Activated T-helper 1 cell treated with anti-CD3 and anti-CD28 coated beads, Interleukin-12 subunit alpha, Interleukin-12 subunit beta, Interleukin-2, Interleukin-4 antibody, amounts not matched to agents 30 ng/mL and 10 ng/mL and 1 ng/mL, durations not matched to agents 14 hours and 24 hours and 36 hours (primary cell): ENCODE measurements at regions not wholly inside any gene's neighbourhood (a gene's known extent, or its start where the extent isn't known, plus 50 kb on each side); places are given as distances from the start of the nearest gene placed in this dataset.
"Not testable (repeated sequence)": the region's sequence is repeated elsewhere in the genome, so short reads cannot be mapped to it uniquely, and the experiment has no call there.

Source experiments
- DNase-seq: peaks from one replicate; pipeline ENCODE4 v3.0.0; 2021; ENCODE audit warnings: low spot score
- H3K27ac Mint-ChIP-seq: one replicate; pipeline ENCODE4 v1.8.0; 2021; ENCODE audit warnings: mild to moderate bottlenecking, mixed read lengths
- H3K27me3 Mint-ChIP-seq: one replicate; pipeline ENCODE4 v1.8.0; 2022; ENCODE audit warnings: mild to moderate bottlenecking, moderate library complexity, mixed read lengths; ENCODE audit not compliant: insufficient read depth
- H3K36me3 Mint-ChIP-seq: one replicate; pipeline ENCODE4 v1.8.0; 2021; ENCODE audit warnings: low read depth, mixed read lengths
- H3K4me1 Mint-ChIP-seq: one replicate; pipeline ENCODE4 v1.8.0; 2021; ENCODE audit warnings: low read depth, mixed read lengths
- H3K4me3 Mint-ChIP-seq: one replicate; pipeline ENCODE4 v1.8.0; 2021; ENCODE audit warnings: mild to moderate bottlenecking, moderate library complexity, mixed read lengths
- H3K9me3 Mint-ChIP-seq: one replicate; pipeline ENCODE4 v1.8.0; 2021; ENCODE audit warnings: mixed read lengths
- intact Hi-C: fragments of 100-400 bp; cut with micrococcal nuclease; formaldehyde crosslinking; loops from one replicate; pipeline ENCODE4 v1.15.1; 2024

DNA sequence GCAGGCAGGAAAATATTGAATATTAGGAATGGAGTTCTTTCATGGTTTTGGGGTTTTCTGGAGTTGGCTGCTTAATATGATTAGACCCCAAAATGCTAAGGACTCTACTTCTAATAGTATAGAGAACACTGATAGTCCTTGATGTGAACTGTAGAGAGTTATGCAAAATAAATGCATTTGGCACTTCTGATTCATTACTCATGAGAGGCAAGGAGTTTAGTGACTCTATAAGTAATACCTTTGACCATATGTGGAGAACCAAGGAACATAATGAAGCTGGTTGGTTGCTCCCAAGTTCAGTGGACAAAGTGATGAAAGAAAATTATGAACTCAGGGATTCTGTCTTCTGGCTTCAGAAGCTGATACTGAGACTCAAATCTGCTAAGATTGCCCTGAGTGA, 83.9 kb upstream of the RANBP6 start:
- H3K27ac Mint-ChIP-seq, H3K4me1 Mint-ChIP-seq, H3K4me3 Mint-ChIP-seq, H3K9me3 Mint-ChIP-seq, H3K27me3 Mint-ChIP-seq, DNase-seq, H3K36me3 Mint-ChIP-seq, intact Hi-C loops: not testable (repeated sequence)

DNA sequence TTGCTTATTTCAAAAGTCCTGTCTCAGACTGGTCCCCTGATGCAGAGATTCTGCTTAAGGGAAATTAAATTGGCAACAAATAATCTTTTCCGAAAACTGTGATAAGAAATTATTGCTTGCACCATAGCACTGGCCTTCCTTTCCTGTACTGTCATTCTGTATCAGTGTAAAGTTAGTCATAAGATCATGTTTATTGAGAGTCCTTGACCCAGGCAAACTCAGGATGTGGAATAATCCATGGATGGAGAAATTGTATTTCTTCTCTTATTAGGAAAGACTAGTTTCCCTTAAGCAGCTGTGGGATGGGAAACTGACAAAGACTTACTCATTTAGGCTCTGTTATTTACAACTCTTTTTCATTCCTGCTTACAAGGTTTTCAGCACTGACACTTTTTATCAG, 83.0 kb upstream of the RANBP6 start:
- no peaks in the 10 kb centered on the region for H3K9me3 Mint-ChIP-seq
- H3K4me1 Mint-ChIP-seq, result no peaks in the 10 kb centered on the region
- no peaks in the 10 kb centered on the region for H3K36me3 Mint-ChIP-seq
- H3K4me3 Mint-ChIP-seq, result no peak overlapping the region
- intact Hi-C loops, result no loop called here
- no peak for DNase-seq
- H3K27ac Mint-ChIP-seq, result no peak overlapping the region
- H3K27me3 Mint-ChIP-seq, result peaks cover 2% of the 10 kb centered on the region

DNA sequence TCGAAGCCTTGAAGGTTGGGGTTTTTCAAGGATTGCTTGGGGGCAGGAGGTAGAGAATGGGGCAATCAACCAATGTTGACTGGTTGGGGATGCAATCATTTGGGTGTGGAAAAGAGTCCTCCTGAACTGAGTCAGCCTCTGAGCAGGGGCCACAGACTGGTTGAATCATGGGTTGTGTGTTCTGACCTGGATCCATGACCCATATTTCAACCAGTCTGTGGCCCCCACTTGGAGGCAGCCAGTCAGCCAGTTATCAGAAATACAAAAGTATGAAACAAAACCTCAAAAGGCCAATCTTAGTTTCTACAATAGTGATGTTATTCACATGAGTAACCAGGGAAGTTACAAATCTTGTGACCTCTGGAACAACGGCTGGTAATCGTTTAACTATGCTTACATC, 81.4 kb upstream of the RANBP6 start:
- Mint-ChIP-seq H3K27ac (no peak overlapping the region), H3K4me1 (no peaks in the 10 kb centered on the region), H3K36me3 (no peaks in the 10 kb centered on the region), H3K9me3 (no peaks in the 10 kb centered on the region), H3K4me3 (no peak overlapping the region), H3K27me3 (peaks cover 9% of the 10 kb centered on the region)
- intact Hi-C loops, result no loop called here
- DNase-seq, result no peak

DNA sequence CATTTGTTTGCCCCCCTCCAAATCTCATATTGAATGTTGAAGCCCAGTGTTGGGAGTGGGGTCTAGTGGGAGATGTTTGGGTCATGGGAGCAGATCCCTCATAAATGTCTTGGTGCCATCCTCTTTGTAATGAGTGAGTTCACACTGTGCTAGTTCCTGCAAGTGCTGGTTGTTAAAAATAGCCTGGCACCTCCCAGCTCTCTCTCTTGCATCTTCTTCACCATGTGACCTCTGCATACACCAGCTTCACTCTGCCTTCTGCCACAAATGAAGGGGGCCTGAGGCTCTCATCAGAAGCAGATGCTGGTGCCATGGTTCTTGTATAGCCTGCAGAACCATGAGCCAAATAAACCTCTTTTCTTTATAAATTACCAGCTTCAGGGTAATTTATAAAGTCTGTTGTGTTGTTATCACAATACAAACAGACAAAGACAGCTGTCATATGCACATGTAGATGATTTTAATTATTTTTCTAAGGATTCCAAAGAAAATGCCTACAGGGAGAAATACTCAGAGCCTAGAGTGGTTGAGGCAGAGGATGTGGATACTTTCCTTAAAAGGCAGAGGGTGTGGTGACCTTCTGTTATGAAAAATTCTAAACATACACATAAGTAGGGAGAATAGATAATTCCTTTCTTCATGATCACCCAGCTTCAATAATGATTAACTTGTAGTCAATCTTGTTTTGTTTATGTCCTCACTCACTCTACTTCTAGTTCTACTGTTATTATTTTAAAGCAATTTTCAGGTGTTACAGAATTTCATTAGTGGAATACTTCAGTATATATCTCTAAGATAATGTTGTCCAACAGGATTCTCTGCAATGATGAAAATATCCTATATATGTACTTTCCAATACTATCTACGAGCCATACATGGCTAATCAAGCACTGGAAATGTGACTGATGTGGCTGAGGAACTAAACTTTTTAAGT, 75.1 kb upstream of the RANBP6 start:
- Mint-ChIP-seq H3K4me1 (no peaks in the 10 kb centered on the region), H3K9me3 (no peaks in the 10 kb centered on the region), H3K4me3 (no peak overlapping the region), H3K27me3 (peaks cover 9% of the 10 kb centered on the region), H3K27ac (no peak overlapping the region), H3K36me3 (no peaks in the 10 kb centered on the region)
- intact Hi-C loops, result no loop called here
- no peak for DNase-seq

DNA sequence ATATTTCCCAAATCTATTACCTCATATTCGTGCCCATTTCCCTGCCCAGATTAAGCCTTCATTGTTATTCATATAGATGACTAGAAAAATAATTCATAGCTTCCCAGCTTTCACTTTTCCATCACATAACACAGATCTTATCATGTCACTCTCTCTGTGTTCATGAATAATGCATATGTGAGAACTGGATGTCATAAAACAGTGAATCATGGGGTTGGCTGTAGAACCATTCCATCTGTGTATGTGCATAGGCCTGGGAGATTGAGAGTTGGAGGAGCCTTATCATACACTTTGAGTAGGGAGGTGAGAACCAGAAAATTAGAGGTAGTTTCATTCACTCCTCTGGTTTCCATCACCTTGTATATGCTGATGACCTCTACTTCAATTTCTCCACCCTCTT, 73.9 kb upstream of the RANBP6 start:
- intact Hi-C loops, result no loop called here
- H3K36me3 Mint-ChIP-seq, result no peaks in the 10 kb centered on the region
- H3K4me3 Mint-ChIP-seq, result no peak overlapping the region
- peaks cover 10% of the 10 kb centered on the region for H3K27me3 Mint-ChIP-seq
- DNase-seq, result no peak
- H3K4me1 Mint-ChIP-seq, result no peaks in the 10 kb centered on the region
- no peaks in the 10 kb centered on the region for H3K9me3 Mint-ChIP-seq
- H3K27ac Mint-ChIP-seq, result no peak overlapping the region

DNA sequence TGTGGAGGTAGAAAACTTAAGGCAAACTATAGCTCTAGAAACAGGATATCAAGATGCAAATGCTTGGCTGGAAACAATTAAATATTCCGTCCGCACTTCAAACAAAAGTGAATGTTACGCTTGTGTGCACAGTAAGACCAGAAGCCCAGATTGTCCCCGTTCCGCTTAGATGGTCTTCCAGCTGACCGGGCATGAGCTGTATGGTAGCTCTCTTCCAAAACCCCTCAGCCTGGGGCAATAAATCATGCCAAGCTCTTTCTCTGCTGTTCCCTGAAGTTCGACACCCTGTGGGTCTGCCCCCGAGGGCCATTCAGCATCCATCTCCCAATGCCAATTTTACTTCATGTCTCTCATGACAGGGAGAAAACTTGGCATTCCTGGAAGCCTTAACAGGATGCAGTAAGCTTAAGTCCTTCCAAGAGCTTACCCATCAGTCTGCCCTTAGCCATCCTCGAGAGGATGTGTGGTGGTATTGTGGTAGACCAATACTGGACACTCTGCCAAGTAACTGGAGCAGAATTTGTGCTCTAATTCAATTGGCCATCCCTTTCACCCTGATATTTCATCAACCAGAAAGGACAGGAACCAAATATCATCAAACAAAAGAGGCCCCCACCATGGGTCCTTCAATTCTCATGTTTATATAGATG, 70.7 kb upstream of the RANBP6 start:
- H3K27me3 Mint-ChIP-seq, result peaks cover 4% of the 10 kb centered on the region
- no peaks in the 10 kb centered on the region for H3K9me3 Mint-ChIP-seq
- no peaks in the 10 kb centered on the region for H3K4me1 Mint-ChIP-seq
- H3K27ac Mint-ChIP-seq, result no peak overlapping the region
- no peak overlapping the region for H3K4me3 Mint-ChIP-seq
- intact Hi-C loops, result no loop called here
- no peaks in the 10 kb centered on the region for H3K36me3 Mint-ChIP-seq
- no peak for DNase-seq

DNA sequence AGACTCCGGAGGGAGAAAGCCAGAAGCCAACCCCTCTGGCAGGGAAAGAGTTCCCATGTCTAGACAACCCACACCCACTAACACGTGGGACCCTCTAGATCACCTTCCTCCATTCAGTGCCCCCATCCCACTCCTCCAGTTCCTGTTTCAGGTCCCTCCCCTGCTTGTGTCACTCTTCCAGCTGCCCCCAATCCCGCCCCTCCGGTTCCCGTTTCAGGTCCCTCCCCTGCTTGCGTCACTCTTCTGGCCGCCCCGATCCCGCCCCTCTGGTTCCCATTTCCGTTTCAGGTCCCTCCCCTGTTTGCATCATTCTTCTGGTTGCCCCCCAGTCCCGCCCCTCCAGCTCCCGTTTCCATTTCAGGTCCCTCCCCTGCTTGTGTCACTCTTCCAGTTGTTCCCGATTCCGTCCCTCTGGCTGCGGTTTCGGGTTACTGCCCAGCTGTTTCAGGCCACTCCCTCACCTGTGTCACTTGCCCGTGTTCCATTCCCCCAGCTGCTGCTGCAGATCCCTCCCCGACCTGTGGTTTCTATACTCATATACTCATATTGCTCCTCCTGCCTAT, 64.8 kb upstream of the RANBP6 start:
- Mint-ChIP-seq H3K27ac (peak overlapping the region; percentile 80), H3K27me3 (peaks cover 4% of the 10 kb centered on the region), H3K4me3 (peak overlapping the region; percentile 83), H3K36me3 (no peaks in the 10 kb centered on the region), H3K9me3 (no peaks in the 10 kb centered on the region), H3K4me1 (peaks cover 11% of the 10 kb centered on the region)
- intact Hi-C loops, result no loop called here
- DNase-seq, result peak; percentile 37

DNA sequence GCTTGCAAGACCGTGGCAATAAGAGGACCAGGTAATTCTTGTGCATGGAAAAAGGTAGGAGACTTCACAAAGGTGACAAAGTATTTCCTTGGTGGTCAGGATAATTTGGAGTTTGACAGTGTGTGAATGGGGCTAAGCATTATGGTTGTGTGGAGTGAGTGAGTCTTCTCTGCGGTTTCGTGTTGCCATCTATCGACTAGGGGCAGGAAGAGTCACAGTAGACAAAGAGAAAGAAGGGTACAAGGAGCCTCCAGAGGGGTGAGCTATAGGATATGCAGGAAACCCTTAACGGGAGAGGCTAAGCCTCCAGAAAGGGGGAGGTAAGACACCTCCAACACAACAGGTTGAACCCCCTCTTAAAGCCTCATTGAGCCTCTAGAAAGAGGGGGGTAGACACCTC, 64.0 kb upstream of the RANBP6 start:
- H3K27me3 Mint-ChIP-seq, result peaks cover 2% of the 10 kb centered on the region
- H3K27ac Mint-ChIP-seq, result no peak overlapping the region
- no peaks in the 10 kb centered on the region for H3K36me3 Mint-ChIP-seq
- no peaks in the 10 kb centered on the region for H3K9me3 Mint-ChIP-seq
- peak overlapping the region; percentile 5 for H3K4me3 Mint-ChIP-seq
- intact Hi-C loops, result no loop called here
- peaks cover 11% of the 10 kb centered on the region for H3K4me1 Mint-ChIP-seq
- DNase-seq, result no peak

DNA sequence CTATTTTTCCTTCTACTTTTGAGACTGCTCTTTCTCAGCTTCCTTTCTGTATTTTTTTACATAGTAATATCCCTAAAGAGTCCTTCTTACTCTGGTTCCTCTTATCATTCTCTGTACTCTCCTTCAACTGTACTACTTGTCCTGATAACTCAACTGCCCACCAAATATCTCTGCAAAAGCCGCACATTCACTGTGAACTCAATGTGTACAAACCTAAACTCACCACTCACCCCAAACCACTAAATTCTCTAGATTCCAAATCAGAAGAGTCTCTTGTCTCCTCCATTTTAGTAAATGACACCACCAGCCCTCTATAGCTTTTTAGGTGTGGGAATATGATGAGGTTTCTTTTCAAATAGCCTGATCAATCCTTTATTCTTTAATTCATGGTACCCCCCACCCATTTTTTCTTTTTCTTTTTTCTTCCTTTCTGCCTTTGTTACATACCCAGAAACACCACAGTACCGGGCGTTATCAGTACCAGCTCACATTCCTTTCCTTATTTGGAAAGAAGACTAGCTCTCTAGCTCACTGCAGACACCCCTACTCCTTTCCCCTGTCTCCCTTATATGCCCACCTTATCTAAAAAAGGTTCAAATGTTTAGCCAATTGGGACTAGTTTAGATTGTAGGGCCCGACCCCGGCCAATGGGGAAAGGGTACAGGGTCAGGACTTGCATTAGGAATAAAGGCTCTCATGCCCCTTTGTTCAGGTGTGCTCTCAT, 63.1 kb upstream of the RANBP6 start:
- intact Hi-C loops, result no loop called here
- no peaks in the 10 kb centered on the region for H3K27me3 Mint-ChIP-seq
- no peak overlapping the region for H3K4me3 Mint-ChIP-seq
- no peak overlapping the region for H3K27ac Mint-ChIP-seq
- no peaks in the 10 kb centered on the region for H3K9me3 Mint-ChIP-seq
- DNase-seq, result no peak
- H3K36me3 Mint-ChIP-seq, result no peaks in the 10 kb centered on the region
- H3K4me1 Mint-ChIP-seq, result peaks cover 11% of the 10 kb centered on the region

DNA sequence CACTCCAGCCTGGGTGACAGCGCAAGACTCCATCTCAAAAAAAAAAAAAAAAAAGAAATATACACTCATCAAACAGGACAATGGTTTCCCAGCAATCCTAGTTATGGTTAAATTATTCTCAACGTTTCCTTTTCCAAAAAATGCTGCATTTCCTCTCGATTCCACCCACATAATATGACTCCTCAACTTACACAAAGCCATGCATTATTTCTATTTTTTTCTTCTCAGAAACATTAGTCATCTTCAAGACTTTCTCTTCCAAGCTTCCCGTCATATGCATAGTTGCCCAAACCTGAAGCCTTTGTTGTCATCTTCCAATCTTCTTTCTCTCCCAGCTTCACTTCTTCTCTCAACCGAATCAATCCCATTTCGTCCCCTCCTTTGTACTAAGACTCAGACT, 61.4 kb upstream of the RANBP6 start:
- Mint-ChIP-seq H3K4me3 (no peak overlapping the region), H3K9me3 (no peaks in the 10 kb centered on the region), H3K36me3 (no peaks in the 10 kb centered on the region), H3K27me3 (no peaks in the 10 kb centered on the region), H3K4me1 (peaks cover 11% of the 10 kb centered on the region), H3K27ac (no peak overlapping the region)
- DNase-seq, result no peak
- intact Hi-C loops, result no loop called here

DNA sequence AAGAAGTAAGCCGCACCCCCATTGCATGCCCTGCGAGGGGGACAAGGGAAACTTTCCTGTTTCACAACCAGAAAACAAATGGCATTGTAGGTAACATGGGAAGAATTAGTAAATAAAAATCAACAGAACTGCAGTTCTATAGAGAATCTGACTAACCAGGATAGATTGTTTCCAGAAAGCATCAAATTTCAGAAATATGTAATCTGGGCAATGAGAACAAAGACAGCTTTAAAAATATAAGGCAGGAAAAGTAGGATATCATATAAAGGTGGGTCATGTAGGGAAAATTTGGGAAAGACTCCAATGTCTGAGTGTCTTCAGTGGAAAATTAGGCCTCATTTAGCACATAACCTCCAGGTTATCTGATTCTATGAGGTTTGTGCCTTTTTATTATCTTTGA, 58.3 kb upstream of the RANBP6 start:
- no peak overlapping the region for H3K4me3 Mint-ChIP-seq
- no peaks in the 10 kb centered on the region for H3K27me3 Mint-ChIP-seq
- intact Hi-C loops, result no loop called here
- no peak for DNase-seq
- H3K27ac Mint-ChIP-seq, result no peak overlapping the region
- H3K36me3 Mint-ChIP-seq, result peaks cover 5% of the 10 kb centered on the region
- H3K9me3 Mint-ChIP-seq, result peaks cover 8% of the 10 kb centered on the region
- H3K4me1 Mint-ChIP-seq, result peaks cover 19% of the 10 kb centered on the region

DNA sequence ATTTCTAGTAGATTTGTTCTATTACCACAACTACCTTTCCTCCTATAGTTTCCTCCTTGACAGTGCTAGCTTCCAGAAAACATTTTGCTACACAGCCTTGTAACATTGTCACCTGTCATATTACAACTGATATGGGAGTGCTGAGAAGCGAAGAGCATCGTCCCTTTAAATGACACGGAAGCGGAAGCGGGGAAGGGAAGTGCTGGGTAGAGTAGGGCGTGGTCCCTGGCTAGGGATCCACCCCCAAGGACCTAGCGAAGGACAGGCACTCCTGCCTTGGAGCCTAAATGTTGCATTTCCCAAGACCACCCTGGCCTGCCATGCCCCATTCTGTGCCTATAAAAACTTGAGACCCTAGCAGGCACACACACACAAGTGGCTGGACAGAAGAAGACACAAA, 57.4 kb upstream of the RANBP6 start:
- Mint-ChIP-seq H3K4me3 (no peak overlapping the region), H3K36me3 (peaks cover 6% of the 10 kb centered on the region), H3K27me3 (no peaks in the 10 kb centered on the region), H3K27ac (no peak overlapping the region), H3K9me3 (peaks cover 15% of the 10 kb centered on the region), H3K4me1 (peaks cover 25% of the 10 kb centered on the region)
- intact Hi-C loops, result no loop called here
- DNase-seq, result no peak

DNA sequence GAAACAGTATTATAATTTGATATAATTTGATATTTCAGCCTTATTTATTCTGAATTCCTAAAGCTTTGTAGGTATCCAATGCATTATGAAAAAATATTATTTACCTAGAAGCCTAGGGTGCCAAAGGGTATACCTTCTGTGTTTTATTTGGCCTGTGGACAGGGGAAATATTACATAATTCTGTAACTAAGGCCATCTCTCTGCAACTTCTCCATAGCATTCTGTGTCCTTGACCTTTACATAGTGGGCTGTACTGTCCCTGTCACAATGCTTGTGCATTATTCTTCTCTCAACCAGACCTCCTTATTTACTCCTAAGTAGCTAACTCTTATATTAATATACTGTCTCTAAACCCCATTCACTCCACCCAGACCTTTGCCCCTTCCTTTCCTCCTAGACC, 57.0 kb upstream of the RANBP6 start:
- H3K27me3 Mint-ChIP-seq, result no peaks in the 10 kb centered on the region
- H3K27ac Mint-ChIP-seq, result no peak overlapping the region
- no peak overlapping the region for H3K4me3 Mint-ChIP-seq
- peaks cover 7% of the 10 kb centered on the region for H3K36me3 Mint-ChIP-seq
- DNase-seq, result no peak
- H3K9me3 Mint-ChIP-seq, result peaks cover 19% of the 10 kb centered on the region
- peaks cover 25% of the 10 kb centered on the region for H3K4me1 Mint-ChIP-seq
- intact Hi-C loops, result no loop called here
